Esophagus muscularis mucosa (tissue), 3 donors: ENCODE measurements at regions not wholly inside any gene's neighbourhood (a gene's known extent, or its start where the extent isn't known, plus 50 kb on each side); places are given as distances from the start of the nearest gene placed in this dataset.
A peak's percentile ranks its signal among the peaks of the same experiment; 100 is the strongest.

ENCODE experiments used
- CTCF ChIP-seq, 3 experiments: fragments of 200-600 bp in 2 of 3; fragments of 450-650 bp in 1 of 3; sonication (generic) in 2 of 3; IDR thresholded peaks; one replicate each; pipeline ENCODE4 v1.5.1; 2017 to 2019; ENCODE audit warnings: antibody characterized with exemption in 3 of 3, mild to moderate bottlenecking in 2 of 3, moderate library complexity in 1 of 3
- POLR2A ChIP-seq: fragments of 450-650 bp; IDR thresholded peaks from one replicate; pipeline ENCODE4 v1.6.1; 2017; ENCODE audit warnings: antibody characterized with exemption, moderate library complexity, mild to moderate bottlenecking, low read depth
- POLR2AphosphoS5 ChIP-seq, 2 donors: sonication (generic); formaldehyde crosslinking; IDR thresholded peaks; one replicate each; pipeline ENCODE4 v1.6.1; 2017; ENCODE audit warnings: antibody characterized with exemption in 2 of 2

GRCh38 chr3:194928831-194929577, 243.3 kb downstream of the FAM43A start:
- TF ChIP-seq POLR2AphosphoS5 (IDR thresholded peaks at IDR 0.05) = no peak
- TF ChIP-seq CTCF (IDR thresholded peaks at IDR 0.05) = peak; percentile 21 to 51 (median 28)
- no peak for TF ChIP-seq POLR2A
